Neural cell (in vitro differentiated cells): ENCODE measurements at regions not wholly inside any gene's neighbourhood (a gene's known extent, or its start where the extent isn't known, plus 50 kb on each side); places are given as distances from the start of the nearest gene placed in this dataset.

Experiments used
- H2AFZ ChIP-seq: fragments of 200-600, 300-800 bp; sonication (generic), shearing (Covaris generic); 2 replicates; pipeline ENCODE4 v1.6.0; 2014; ENCODE audit warnings: low read depth, mild to moderate bottlenecking, antibody characterized with exemption, low read length, moderate library complexity
- H3F3A ChIP-seq: fragments of 200-600 bp; shearing (Covaris generic); 2 replicates; pipeline ENCODE4 v1.6.1; 2016; ENCODE audit warnings: mild to moderate bottlenecking, moderate library complexity, mixed read lengths, antibody characterized with exemption, low read length; ENCODE audit not compliant: insufficient read depth, poor library complexity, severe bottlenecking
- H3K27ac ChIP-seq: fragments of 200-600, 300-800 bp; sonication (generic), shearing (Covaris generic); 2 replicates; pipeline ENCODE4 v1.5.1; 2014; ENCODE audit warnings: mild to moderate bottlenecking, low read length, moderate library complexity
- H3K27me3 ChIP-seq: fragments of 300-800, 200-600 bp; sonication (generic), shearing (Covaris generic); 2 replicates; pipeline ENCODE4 v1.6.0; 2014; ENCODE audit warnings: mild to moderate bottlenecking, low read depth, low read length, moderate library complexity; ENCODE audit not compliant: insufficient read depth
- H3K36me3 ChIP-seq: fragments of 300-800, 200-600 bp; sonication (generic), shearing (Covaris generic); 2 replicates; pipeline ENCODE4 v1.5.1; 2014; ENCODE audit warnings: mild to moderate bottlenecking, antibody characterized with exemption, low read length, moderate library complexity; ENCODE audit not compliant: insufficient read depth
- H3K4me2 ChIP-seq: fragments of 300-800, 200-600 bp; sonication (generic), shearing (Covaris generic); 2 replicates; pipeline ENCODE4 v1.6.0; 2014; ENCODE audit warnings: mild to moderate bottlenecking, low read length
- H3K4me3 ChIP-seq: fragments of 300-800, 200-600 bp; sonication (generic), shearing (Covaris generic); 2 replicates; pipeline ENCODE4 v1.5.1; 2014; ENCODE audit warnings: mild to moderate bottlenecking, low read length, moderate library complexity
- H3K79me2 ChIP-seq: fragments of 200-600 bp; shearing (Covaris generic); replicated peaks from 2 replicates; pipeline ENCODE4 v1.6.0; 2014; ENCODE audit warnings: mild to moderate bottlenecking, low read length, moderate library complexity; ENCODE audit not compliant: insufficient read depth
- H3K9ac ChIP-seq: fragments of 300-800, 200-600 bp; sonication (generic), shearing (Covaris generic); 2 replicates; pipeline ENCODE4 v1.6.1; 2016; ENCODE audit warnings: mild to moderate bottlenecking, low read length, mixed read lengths
- H3K9me2 ChIP-seq: fragments of 200-600 bp; shearing (Covaris generic); 2 replicates; pipeline ENCODE4 v1.6.1; 2016; ENCODE audit warnings: mild to moderate bottlenecking, low read length, mixed read lengths; ENCODE audit not compliant: insufficient read depth
- H3K9me3 ChIP-seq: fragments of 200-600, 300-800 bp; sonication (generic), shearing (Covaris generic); 2 replicates; pipeline ENCODE4 v1.6.1; 2016; ENCODE audit warnings: mild to moderate bottlenecking, mixed run types, low read length, moderate library complexity, mixed read lengths
- H4K20me1 ChIP-seq: fragments of 200-600 bp; shearing (Covaris generic); 2 replicates; pipeline ENCODE4 v1.6.1; 2016; ENCODE audit warnings: mild to moderate bottlenecking, mixed run types; ENCODE audit not compliant: insufficient read depth
- CTCF ChIP-seq: fragments of 450-650 bp; IDR thresholded peaks from 2 replicates; pipeline ENCODE4 v1.5.1; 2014; ENCODE audit warnings: antibody characterized with exemption, mild to moderate bottlenecking, moderate library complexity; ENCODE audit not compliant: poor library complexity, severe bottlenecking
- EP300 ChIP-seq: fragments of 450-650 bp; conservative IDR thresholded peaks from 2 replicates; pipeline ENCODE4 v1.6.1; 2014; ENCODE audit warnings: antibody characterized with exemption, mild to moderate bottlenecking, moderate library complexity; ENCODE audit not compliant: poor library complexity, severe bottlenecking
- EZH2 ChIP-seq: fragments of 200-600, 300-800 bp; shearing (Covaris generic), sonication (generic); IDR thresholded peaks from 2 replicates; pipeline ENCODE4 v1.6.1; 2014; ENCODE audit warnings: antibody characterized with exemption, low read length, borderline replicate concordance, mild to moderate bottlenecking; ENCODE audit not compliant: insufficient read depth, poor library complexity, severe bottlenecking
- MXI1 ChIP-seq: fragments of 450-650 bp; conservative IDR thresholded peaks from 2 replicates; pipeline ENCODE4 v1.6.1; 2014; ENCODE audit warnings: antibody characterized with exemption, mild to moderate bottlenecking; ENCODE audit not compliant: poor library complexity, severe bottlenecking
- POLR2AphosphoS5 ChIP-seq: IDR thresholded peaks from 2 replicates; pipeline ENCODE4 v1.6.1; 2012
- RAD21 ChIP-seq: fragments of 450-650 bp; conservative IDR thresholded peaks from 2 replicates; pipeline ENCODE4 v1.6.1; 2014; ENCODE audit warnings: antibody characterized with exemption, mild to moderate bottlenecking, moderate library complexity
- REST ChIP-seq: IDR thresholded peaks from 2 replicates; pipeline ENCODE4 v1.6.1; 2012; ENCODE audit warnings: borderline replicate concordance
- SMC3 ChIP-seq: fragments of 450-650 bp; conservative IDR thresholded peaks from 2 replicates; pipeline ENCODE4 v1.6.1; 2014; ENCODE audit warnings: antibody characterized with exemption, mild to moderate bottlenecking, moderate library complexity; ENCODE audit not compliant: poor library complexity
- TAF1 ChIP-seq: IDR thresholded peaks from 2 replicates; pipeline ENCODE4 v1.6.1; 2012; ENCODE audit warnings: low read depth

DNA sequence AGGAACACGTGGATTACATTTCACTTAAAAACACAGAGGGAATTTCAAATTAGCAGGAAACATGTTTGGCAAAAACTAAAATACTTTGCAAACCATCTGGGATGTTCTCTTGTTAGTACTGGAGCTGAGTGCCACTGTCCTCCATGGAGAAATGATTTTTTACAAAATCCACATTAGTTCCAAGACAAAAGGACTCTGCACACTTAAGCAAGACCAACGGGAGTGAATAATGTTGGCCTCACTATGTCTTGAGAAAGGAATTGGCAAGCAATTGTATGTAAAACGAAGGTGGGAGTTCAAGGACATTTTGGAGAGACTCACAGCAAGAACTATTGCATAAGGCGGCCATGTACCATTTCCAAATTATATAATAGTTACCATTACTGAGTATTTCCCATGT, 547.5 kb downstream of the EBF1 start:
- H3K9ac ChIP-seq = no peak overlapping the region
- TF ChIP-seq EP300 (no peak), MXI1 (no peak), TAF1 (no peak), EZH2 (no peak), SMC3 (no peak), POLR2AphosphoS5 (no peak), CTCF (no peak), REST (no peak), RAD21 (no peak)

GRCh38 chr5:158549311-158549710, 550.4 kb downstream of the EBF1 start:
- H3K9me2 ChIP-seq = no peaks in the 10 kb centered on the region
- H3K27ac ChIP-seq = no peak overlapping the region
- no peaks in the 10 kb centered on the region for H3F3A ChIP-seq
- no peaks in the 10 kb centered on the region for H3K9me3 ChIP-seq
- no peaks in the 10 kb centered on the region for H3K27me3 ChIP-seq
- no peak overlapping the region for H2AFZ ChIP-seq
- H3K4me2 ChIP-seq = no peak overlapping the region
- no peak overlapping the region for H3K4me3 ChIP-seq
- no peaks in the 10 kb centered on the region for H3K36me3 ChIP-seq
- TF ChIP-seq REST (no peak), CTCF (no peak), SMC3 (no peak), POLR2AphosphoS5 (no peak)
- no peaks in the 10 kb centered on the region for H3K79me2 ChIP-seq
- H4K20me1 ChIP-seq = no peaks in the 10 kb centered on the region
- no peak overlapping the region for H3K9ac ChIP-seq

More for the DNA sequence above, 547.5 kb downstream of the EBF1 start:
- Histone ChIP-seq H3K79me2 (no peaks in the 10 kb centered on the region), H3K27me3 (no peaks in the 10 kb centered on the region), H3K4me3 (no peak overlapping the region), H3K36me3 (no peaks in the 10 kb centered on the region), H3K27ac (no peak overlapping the region), H3K9me3 (peaks cover 16% of the 10 kb centered on the region), H3K4me2 (no peak overlapping the region), H4K20me1 (no peaks in the 10 kb centered on the region), H3K9me2 (no peaks in the 10 kb centered on the region), H2AFZ (no peak overlapping the region), H3F3A (no peaks in the 10 kb centered on the region)
